ENCODE measurements at regions not wholly inside any gene's neighbourhood (a gene's known extent, or its start where the extent isn't known, plus 50 kb on each side); places are given as distances from the start of the nearest gene placed in this dataset.

DNA sequence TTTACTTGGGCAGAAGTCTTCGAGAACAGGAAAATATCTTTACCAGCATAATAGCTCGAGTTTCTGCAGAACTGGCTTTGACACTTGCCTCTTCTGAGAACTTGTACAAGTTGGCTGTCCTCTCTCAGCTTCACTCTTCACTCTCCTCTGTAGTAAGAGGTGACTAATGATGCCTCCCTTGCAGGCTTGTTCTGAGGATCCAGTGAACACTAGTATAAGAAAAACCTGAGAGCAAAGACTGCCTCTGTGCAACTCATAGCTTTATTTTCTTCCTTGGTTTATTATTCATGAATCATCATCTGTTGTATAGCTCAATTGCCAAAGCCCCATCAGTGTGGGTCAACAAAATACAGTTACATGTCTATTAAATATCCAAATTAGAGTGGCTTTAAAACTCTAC, 266.7 kb upstream of the CLNK start:
- TF ChIP-seq, protein P1, sequence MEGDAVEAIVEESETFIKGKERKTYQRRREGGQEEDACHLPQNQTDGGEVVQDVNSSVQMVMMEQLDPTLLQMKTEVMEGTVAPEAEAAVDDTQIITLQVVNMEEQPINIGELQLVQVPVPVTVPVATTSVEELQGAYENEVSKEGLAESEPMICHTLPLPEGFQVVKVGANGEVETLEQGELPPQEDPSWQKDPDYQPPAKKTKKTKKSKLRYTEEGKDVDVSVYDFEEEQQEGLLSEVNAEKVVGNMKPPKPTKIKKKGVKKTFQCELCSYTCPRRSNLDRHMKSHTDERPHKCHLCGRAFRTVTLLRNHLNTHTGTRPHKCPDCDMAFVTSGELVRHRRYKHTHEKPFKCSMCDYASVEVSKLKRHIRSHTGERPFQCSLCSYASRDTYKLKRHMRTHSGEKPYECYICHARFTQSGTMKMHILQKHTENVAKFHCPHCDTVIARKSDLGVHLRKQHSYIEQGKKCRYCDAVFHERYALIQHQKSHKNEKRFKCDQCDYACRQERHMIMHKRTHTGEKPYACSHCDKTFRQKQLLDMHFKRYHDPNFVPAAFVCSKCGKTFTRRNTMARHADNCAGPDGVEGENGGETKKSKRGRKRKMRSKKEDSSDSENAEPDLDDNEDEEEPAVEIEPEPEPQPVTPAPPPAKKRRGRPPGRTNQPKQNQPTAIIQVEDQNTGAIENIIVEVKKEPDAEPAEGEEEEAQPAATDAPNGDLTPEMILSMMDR (IDR thresholded peaks at IDR 0.05) = no peak
- no peak for TF ChIP-seq POLR2A (IDR thresholded peaks at IDR 0.05)

Data from adrenal gland (tissue), 5 donors.